ENCODE measurements at regions not wholly inside any gene's neighbourhood (a gene's known extent, or its start where the extent isn't known, plus 50 kb on each side); places are given as distances from the start of the nearest gene placed in this dataset.

DNA sequence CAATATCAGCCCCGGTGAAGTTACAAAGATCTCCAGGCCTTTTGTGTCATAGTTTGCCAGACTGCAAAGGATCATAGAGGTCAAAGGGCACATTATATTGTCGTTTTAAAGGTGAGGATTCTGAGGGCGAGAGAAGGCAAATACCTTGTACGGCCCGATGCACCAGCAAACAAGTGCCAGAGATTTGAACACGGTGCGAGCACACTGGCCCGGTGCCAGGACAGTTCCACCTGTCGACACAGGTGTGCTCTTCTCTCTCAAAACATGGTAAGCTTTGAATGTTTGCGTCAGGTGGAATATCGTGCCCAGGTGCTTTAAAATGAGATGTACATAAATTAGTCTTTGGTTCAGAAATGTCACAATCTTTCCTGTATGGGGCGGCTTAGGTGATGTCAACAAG lies 776.1 kb upstream of the ID2 start:
- TF ChIP-seq, protein P1, sequence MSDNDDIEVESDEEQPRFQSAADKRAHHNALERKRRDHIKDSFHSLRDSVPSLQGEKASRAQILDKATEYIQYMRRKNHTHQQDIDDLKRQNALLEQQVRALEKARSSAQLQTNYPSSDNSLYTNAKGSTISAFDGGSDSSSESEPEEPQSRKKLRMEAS (IDR thresholded peaks at IDR 0.05): no peak
- no peak for TF ChIP-seq RAD21 (IDR thresholded peaks at IDR 0.05)
- TF ChIP-seq NR2F2 (IDR thresholded peaks at IDR 0.05): no peak
- TF ChIP-seq, protein P2, sequence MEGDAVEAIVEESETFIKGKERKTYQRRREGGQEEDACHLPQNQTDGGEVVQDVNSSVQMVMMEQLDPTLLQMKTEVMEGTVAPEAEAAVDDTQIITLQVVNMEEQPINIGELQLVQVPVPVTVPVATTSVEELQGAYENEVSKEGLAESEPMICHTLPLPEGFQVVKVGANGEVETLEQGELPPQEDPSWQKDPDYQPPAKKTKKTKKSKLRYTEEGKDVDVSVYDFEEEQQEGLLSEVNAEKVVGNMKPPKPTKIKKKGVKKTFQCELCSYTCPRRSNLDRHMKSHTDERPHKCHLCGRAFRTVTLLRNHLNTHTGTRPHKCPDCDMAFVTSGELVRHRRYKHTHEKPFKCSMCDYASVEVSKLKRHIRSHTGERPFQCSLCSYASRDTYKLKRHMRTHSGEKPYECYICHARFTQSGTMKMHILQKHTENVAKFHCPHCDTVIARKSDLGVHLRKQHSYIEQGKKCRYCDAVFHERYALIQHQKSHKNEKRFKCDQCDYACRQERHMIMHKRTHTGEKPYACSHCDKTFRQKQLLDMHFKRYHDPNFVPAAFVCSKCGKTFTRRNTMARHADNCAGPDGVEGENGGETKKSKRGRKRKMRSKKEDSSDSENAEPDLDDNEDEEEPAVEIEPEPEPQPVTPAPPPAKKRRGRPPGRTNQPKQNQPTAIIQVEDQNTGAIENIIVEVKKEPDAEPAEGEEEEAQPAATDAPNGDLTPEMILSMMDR (IDR thresholded peaks at IDR 0.05; ENCODE audit: low read depth, low read length, missing input control): no peak
- no peak for TF ChIP-seq EGR1 (IDR thresholded peaks at IDR 0.05; ENCODE audit: low read depth in 2 of 2)
- TF ChIP-seq, protein P3, sequence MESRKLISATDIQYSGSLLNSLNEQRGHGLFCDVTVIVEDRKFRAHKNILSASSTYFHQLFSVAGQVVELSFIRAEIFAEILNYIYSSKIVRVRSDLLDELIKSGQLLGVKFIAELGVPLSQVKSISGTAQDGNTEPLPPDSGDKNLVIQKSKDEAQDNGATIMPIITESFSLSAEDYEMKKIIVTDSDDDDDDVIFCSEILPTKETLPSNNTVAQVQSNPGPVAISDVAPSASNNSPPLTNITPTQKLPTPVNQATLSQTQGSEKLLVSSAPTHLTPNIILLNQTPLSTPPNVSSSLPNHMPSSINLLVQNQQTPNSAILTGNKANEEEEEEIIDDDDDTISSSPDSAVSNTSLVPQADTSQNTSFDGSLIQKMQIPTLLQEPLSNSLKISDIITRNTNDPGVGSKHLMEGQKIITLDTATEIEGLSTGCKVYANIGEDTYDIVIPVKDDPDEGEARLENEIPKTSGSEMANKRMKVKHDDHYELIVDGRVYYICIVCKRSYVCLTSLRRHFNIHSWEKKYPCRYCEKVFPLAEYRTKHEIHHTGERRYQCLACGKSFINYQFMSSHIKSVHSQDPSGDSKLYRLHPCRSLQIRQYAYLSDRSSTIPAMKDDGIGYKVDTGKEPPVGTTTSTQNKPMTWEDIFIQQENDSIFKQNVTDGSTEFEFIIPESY (IDR thresholded peaks at IDR 0.05): no peak
- TF ChIP-seq GABPA (IDR thresholded peaks at IDR 0.05 in 1 of 2, conservative IDR thresholded peaks at IDR 0.05 in 1 of 2): no peak
- TF ChIP-seq, protein P4, sequence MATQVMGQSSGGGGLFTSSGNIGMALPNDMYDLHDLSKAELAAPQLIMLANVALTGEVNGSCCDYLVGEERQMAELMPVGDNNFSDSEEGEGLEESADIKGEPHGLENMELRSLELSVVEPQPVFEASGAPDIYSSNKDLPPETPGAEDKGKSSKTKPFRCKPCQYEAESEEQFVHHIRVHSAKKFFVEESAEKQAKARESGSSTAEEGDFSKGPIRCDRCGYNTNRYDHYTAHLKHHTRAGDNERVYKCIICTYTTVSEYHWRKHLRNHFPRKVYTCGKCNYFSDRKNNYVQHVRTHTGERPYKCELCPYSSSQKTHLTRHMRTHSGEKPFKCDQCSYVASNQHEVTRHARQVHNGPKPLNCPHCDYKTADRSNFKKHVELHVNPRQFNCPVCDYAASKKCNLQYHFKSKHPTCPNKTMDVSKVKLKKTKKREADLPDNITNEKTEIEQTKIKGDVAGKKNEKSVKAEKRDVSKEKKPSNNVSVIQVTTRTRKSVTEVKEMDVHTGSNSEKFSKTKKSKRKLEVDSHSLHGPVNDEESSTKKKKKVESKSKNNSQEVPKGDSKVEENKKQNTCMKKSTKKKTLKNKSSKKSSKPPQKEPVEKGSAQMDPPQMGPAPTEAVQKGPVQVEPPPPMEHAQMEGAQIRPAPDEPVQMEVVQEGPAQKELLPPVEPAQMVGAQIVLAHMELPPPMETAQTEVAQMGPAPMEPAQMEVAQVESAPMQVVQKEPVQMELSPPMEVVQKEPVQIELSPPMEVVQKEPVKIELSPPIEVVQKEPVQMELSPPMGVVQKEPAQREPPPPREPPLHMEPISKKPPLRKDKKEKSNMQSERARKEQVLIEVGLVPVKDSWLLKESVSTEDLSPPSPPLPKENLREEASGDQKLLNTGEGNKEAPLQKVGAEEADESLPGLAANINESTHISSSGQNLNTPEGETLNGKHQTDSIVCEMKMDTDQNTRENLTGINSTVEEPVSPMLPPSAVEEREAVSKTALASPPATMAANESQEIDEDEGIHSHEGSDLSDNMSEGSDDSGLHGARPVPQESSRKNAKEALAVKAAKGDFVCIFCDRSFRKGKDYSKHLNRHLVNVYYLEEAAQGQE (IDR thresholded peaks at IDR 0.05): no peak
